ENCODE measurements at regions not wholly inside any gene's neighbourhood (a gene's known extent, or its start where the extent isn't known, plus 50 kb on each side); places are given as distances from the start of the nearest gene placed in this dataset.
A peak's percentile ranks its signal among the peaks of the same experiment; 100 is the strongest.

DNA sequence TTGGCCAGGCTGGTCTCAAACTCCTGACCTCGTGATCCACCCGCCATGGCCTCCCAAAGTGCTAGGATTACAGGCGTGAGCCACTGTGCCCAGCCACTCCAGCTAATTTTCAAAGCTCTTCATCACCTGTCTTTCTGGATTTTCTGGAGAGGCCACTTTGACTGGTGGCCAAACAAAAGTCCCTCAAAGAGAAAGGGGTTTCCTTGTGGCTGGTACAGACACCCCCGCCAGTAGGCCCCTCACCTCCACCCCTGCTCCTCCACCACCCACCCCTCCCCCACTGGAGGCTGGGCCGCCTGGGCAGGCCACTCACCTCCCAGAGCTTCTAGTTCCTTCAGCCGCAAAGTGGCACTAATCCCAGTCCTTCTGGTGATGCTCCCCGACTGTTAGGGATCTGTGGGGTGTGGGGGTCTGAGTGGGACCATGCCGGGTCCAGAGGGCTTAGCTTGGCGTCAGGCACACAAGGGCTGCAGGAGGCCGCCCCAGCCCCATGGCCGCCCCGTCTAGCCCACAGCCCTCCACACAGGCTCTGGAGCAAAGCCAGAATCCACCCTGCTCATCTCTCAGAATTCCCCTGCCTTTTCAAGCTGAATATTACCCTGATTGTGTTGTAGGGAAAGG lies 182.0 kb upstream of the IER5L start:
- DNase-seq: no peak

GRCh38 chr9:129359162-129359811 lies 181.2 kb upstream of the IER5L start:
- DNase-seq: no peak

DNA sequence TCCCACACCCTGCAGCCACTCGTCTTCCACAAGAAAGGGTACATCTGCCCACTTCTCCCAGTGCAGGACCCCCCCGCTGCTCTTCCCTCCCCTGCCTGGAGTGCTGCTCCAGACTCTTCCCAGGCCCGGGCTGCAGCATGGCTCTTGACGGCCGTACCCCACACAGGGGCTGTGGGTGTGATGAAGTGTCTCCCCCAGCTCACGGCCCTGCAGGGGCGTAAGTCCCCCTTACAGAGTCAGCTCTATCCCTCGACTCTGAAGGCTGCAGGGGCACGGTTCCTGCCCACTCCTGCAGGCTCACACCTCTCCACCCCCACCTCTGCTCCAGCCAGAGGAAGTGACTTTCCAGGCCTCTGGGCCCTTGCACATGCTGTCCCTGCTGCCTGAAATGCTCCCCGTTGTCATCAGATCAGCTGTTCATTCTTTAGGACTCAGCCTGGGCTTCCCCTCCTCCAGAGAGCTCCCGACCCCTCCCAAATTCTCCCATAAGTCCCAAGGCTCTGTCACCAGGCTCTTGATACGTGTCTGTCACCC lies 180.6 kb upstream of the IER5L start:
- DNase-seq: no peak

DNA sequence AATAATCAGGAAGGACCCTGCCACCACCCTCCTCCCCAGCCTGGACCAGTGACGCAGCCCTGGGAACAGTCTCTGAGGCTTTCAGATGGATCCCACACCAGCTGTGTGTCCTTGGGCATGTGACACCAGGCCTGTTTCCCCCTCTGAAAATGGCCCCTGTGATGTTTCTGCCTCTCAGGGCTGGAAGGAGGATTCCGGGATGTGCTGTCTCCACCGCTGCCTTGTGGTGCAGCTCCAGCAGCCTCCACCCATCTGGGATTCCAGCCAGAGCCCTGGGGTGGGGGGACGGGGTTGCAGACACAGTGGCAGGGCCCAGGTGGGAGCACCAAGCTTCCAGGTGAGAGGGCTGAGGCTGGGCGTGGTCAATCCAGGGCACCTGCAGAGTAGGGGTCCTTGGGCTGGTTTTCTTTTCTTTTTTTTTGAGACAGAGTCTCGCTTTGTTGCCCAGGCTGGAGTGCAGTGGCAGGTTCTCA lies 179.7 kb upstream of the IER5L start:
- no peak for DNase-seq

DNA sequence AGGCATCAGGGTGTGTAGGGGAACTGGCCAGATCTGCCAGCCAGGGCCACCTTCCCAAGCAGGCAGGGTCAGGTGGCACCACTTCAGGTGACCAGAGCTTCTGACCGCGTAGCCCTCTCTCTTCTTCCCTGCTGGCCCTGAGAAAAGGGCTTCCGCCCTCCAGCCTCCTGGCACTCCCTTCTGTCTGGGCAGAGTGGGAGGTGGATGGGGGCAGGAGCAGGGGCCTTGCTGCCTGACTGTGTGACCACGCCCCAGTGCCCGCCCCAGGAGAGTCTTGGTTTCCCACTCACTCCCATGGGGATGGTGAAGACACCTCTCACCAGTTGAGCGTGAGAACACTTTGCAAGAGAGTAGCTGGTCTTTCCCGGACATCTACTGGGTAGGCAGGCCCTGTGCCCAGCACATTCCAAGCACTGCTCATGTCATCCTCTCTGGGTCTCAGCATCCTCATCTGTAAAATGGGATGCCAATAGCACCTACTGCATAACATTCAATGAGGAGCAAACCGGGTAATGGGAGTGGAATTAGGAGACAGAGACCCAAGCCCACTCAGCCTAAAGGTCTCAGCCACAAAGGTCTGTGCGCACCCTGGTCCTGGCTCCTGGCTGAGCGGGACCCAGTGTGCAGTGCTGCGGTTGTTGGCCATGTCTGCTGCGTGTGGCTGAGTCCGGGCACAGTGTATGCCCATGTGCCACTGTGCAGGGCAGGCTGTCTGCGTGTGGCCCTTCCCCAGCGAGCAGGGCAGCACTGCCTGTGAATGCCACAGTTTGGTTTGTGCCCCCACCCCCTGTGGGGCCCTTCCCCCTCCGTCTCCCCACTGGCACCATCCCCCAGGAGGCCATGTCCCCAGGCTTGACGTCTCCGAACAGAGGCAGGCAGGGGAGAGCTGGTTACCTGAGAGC lies 179.1 kb upstream of the IER5L start:
- DNase-seq: no peak

DNA sequence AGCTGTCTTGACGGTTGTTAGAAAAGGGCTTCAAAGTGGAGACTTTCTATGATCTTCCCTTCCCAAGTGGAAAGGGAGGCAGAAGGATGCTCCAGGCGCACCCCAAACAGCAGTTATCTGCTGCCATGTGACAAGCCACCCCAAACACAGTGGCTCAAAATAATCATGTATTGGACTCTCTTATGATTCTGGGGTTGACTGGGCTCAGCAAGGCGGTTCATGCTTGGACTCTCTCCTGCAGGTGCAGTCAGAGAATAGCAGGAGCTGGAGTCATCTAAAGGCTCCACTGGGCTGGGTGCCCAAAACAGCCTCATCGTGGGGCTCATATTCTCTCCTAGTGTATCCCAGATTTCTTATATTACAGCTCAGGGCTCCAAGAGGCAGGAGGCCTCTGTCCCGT lies 177.6 kb upstream of the IER5L start:
- DNase-seq: no peak

- no peak for DNase-seq
Measured at GRCh38 chr9:129354498-129354897, 176.4 kb upstream of the IER5L start.

DNA sequence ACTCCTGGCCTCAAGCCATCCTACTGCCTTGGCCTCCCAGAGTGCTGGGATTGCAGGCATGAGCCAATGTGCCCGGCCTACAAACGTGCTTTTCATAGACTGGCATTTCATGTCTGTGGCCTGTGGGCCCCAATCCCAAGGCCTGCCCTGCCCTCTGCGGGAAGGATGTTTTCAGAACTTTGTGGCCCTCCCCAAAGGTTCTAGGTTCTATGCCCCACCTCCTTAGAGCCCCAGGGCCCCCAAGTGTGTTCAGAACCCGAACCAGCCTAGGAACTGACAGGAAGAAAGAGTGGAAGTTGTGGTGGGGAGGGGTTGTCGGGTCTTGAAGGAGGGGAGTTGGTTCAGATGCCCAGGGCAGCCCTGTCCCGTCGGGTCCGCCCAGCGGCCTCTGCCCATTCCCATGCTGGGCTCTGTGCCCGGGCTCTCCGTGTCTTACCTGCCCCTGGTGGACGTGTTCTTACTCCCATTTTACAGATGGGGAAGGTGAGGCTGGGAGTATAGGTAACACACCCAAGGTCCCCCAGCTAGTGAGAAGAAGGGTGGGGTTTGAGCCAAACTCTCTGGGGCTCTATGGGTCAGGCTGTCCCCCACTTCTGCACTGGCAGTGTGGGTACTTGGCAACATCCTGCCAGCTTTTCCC lies 175.8 kb upstream of the IER5L start:
- DNase-seq: no peak

GRCh38 chr9:129352146-129352865 lies 174.2 kb upstream of the IER5L start:
- DNase-seq: no peak

GRCh38 chr9:129351642-129352145 lies 173.6 kb upstream of the IER5L start:
- no peak for DNase-seq

GRCh38 chr9:129351058-129351641 lies 173.1 kb upstream of the IER5L start:
- DNase-seq: peak in 1 of 2 donors; percentile 60

DNA sequence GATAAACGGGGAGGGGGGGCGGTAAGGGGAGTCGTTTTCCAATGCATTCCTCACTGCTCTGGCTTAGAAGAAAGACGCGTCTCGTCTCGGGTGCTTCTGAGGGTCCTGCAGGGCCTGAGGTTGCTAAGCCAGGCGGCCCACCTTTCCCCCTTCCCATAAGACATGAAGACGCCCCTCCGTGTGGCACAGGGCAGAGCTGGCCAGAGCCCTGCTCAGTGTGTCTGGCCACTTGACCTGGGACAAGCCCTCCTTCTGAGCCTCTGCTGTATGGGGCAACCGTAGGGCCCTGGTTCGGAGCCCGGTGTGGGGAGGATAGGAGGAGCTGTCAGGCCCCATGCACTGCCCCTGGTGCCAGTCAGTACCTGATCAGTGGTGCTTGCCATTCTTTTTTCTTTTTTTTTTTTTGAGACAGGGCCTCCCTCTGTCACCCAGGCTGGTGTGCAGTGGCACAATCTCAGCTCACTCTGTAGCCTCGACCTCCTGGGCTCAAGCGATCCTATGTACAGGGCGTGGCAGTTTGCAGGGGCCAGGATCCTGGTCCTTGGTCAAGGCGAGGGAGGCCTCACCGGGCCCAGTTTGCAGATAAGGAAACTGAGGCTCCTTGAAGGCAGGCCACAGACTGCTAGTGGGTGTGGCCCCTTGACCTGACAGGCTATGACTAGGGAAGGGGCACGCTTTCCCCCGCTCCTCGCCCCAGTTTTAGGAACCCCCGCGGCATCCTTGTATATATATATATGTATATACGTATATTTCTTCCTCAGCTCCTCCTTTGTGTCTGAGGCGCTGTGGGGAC lies 172.3 kb upstream of the IER5L start:
- no peak for DNase-seq

GRCh38 chr9:129349665-129349947 lies 171.5 kb upstream of the IER5L start:
- no peak for DNase-seq

DNA sequence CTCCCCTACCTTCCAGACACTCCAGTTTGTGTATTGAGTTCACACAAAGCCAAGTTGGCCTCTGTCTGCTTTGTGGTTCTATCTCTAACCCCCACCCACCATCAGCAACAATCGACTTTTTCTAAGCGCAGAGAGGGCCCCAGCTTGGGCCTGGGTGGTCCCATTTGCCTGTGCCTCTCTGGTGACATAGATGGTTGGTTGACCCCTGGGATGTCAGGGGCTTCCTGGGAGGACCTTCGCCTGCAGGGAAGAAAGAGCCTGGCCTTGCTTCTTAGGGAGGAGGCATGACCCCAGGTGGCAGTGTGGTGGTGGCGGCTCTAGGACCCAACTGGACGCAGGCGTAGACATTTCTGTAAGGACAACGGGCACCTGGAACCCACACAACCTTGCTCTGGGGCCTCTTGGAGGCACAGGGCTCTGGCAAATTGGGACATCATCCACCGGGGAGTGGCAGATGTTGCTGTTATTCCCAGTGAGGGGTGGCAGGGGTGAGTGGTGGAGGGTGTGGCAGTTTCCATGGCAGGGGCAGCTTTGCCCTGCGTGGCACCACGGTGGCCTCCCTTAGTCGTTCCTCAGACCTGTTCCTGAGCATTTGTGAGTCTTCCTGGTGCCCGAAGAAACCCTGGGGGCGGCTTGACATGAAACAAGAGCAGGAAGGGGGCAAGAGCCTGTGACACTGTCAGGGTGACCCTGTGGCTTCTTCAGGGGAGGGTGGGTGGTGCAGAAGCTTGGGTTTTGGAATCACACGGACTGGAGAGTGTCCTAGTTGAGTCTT lies 171.0 kb upstream of the IER5L start:
- DNase-seq: no peak

DNA sequence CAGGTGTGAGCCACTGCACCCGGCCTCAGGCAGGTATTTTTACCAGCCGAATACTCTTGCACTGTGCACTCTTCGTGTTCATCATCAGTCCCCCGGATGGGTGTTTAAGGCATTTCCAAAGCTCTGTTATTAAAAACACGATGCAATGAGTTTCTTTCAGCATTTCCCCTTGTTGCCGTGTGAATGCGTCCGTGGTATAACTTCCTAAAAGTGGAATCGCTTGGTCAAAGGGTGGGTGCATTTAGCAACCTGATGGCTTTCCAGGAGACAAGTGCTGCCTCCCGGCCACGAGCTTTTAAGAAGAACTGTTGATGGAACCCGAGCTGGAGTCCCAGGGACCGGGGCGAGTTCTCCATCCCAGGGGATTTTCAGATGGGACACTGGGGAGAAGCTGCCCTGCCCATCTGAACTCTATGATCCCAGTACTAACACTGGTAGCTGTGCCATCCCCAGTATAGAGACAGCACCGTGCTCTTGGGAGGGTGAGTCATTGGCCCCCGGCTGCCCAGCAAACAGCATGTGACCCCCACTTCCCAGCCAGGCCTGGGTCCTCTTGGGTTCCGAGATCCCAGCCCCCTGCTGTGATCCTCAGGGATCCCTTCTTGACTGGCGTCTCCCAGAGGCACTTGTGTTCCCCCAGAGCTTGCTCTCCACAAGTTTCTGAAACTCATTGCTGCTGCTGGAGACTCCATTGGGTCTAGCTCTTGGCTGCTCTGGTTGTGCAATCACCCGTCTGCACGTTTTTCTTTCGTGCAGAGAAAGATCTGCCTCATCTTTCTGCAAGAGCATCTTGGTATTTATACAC lies 169.5 kb upstream of the IER5L start:
- DNase-seq: no peak

DNA sequence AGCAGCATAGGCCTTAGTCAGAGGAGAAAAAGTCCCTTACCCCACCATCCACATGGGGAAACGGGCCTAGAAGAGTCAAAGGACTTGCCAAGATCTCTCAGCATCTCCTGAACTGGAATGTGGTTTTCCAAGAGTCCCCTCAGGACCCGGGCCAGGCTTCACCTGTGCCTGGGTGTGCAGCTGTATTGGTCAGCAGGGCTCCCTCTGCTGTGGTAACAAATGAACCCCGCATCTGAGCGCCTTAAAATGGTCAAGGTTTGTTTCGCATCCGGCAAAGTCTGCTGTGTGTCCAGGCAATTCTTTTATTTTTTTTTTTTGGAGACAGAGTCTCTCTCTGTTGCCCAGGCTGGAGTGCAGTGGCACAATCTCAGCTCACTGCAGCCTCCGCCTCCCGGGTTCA lies 168.0 kb upstream of the IER5L start:
- no peak for DNase-seq

DNA sequence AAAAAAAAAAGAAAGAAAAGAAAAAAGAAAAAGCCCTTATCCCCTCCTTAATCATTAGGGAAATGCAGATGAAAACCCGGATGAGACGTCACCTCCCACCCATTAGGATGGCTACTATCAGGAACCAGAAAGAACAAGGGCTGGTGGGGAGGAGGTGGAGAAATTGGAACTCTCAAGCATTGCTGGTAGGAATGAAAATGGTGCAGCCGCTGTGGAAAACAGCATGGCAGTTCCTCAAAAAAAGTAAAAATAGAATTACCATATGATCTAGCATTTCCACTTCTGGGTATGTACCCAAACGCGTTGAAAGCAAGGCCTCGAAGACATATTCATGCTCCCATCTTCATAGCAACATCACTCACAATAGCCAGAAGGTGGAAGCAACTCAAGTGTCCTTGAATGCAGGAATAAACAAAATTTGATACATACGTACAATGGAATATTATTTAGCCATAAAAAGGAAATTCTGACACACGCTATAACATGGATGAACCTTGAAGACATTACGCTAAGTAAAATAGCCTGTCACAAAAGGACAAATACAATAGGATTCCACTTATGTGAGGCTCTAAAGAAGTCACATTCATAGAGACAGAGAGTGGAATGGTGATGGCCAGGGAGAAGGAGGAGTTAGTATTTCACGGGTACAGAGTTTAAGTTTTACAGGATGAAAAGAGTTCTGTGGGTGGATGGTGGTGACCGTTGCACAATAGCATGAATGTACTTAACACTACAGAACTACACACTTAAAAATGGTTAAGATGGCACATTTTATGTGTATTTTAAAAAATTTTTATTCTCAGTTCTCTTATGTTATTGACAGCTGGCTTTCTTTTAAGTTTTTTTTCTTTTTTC lies 166.8 kb upstream of the IER5L start:
- DNase-seq: no peak

Data from right lung (tissue), 2 donors.